Skin epidermis (tissue), 12 donors: ENCODE measurements at regions not wholly inside any gene's neighbourhood (a gene's known extent, or its start where the extent isn't known, plus 50 kb on each side); places are given as distances from the start of the nearest gene placed in this dataset.

Experiments used
- H3K27ac ChIP-seq, 21 experiments: fragments of 200-600 bp; sonication (generic) in 11 of 21; one replicate each; pipeline ENCODE4 v1.5.0; 2020; ENCODE audit warnings: mild to moderate bottlenecking in 3 of 21, inconsistent platforms in 2 of 21, moderate library complexity in 2 of 21
- H3K4me3 ChIP-seq, 7 experiments: fragments of 200-600 bp; sonication (generic) in 2 of 7; one replicate each; pipeline ENCODE4 v1.5.0; 2020; ENCODE audit warnings: inconsistent platforms in 2 of 7, mild to moderate bottlenecking in 2 of 7, moderate library complexity in 1 of 7

GRCh38 chr1:29711582-29712283, 475.4 kb downstream of the PTPRU start:
- peak overlapping the region in 11 of 21 experiments; percentile 37 to 83 (median 69) for H3K27ac ChIP-seq
- no peak overlapping the region for H3K4me3 ChIP-seq

- Histone ChIP-seq H3K4me3 (no peak overlapping the region), H3K27ac (peak overlapping the region in 14 of 21 experiments; percentile 10 to 85 (median 61))
Observed at GRCh38 chr1:29709704-29710280, 473.5 kb downstream of the PTPRU start.

- no peak overlapping the region for H3K4me3 ChIP-seq
- H3K27ac ChIP-seq, result peak overlapping the region in 15 of 21 experiments; percentile 10 to 85 (median 59)
Observed at GRCh38 chr1:29708796-29709703, 472.7 kb downstream of the PTPRU start.

- Histone ChIP-seq H3K4me3 (no peak overlapping the region), H3K27ac (peak overlapping the region in 13 of 21 experiments; percentile 16 to 85 (median 63))
Observed at GRCh38 chr1:29708381-29708780, 472.1 kb downstream of the PTPRU start.

- no peak overlapping the region for H3K4me3 ChIP-seq
- H3K27ac ChIP-seq, result peak overlapping the region in 11 of 21 experiments; percentile 10 to 85 (median 58)
Observed at GRCh38 chr1:29707796-29708195, 471.5 kb downstream of the PTPRU start.

GRCh38 chr1:29706936-29707335, 470.6 kb downstream of the PTPRU start:
- H3K4me3 ChIP-seq, result no peak overlapping the region
- H3K27ac ChIP-seq, result no peak overlapping the region

- Histone ChIP-seq H3K27ac (no peak overlapping the region), H3K4me3 (no peak overlapping the region)
Observed at GRCh38 chr1:29704430-29704829, 468.1 kb downstream of the PTPRU start.

- H3K27ac ChIP-seq, result no peak overlapping the region
- no peak overlapping the region for H3K4me3 ChIP-seq
Observed at GRCh38 chr1:29703596-29704370, 467.5 kb downstream of the PTPRU start.

- Histone ChIP-seq H3K4me3 (no peak overlapping the region), H3K27ac (no peak overlapping the region)
Observed at GRCh38 chr1:29700491-29700890, 464.2 kb downstream of the PTPRU start.

GRCh38 chr1:29698626-29699025, 462.3 kb downstream of the PTPRU start:
- Histone ChIP-seq H3K4me3 (no peak overlapping the region), H3K27ac (no peak overlapping the region)

- H3K27ac ChIP-seq, result no peak overlapping the region
Observed at GRCh38 chr1:29698033-29698432, 461.7 kb downstream of the PTPRU start.

GRCh38 chr1:29697391-29697780, 461.1 kb downstream of the PTPRU start:
- no peak overlapping the region for H3K27ac ChIP-seq
- H3K4me3 ChIP-seq, result no peak overlapping the region

More at GRCh38 chr1:29698033-29698432, 461.7 kb downstream of the PTPRU start:
- no peak overlapping the region for H3K4me3 ChIP-seq

GRCh38 chr1:29696656-29697390, 460.5 kb downstream of the PTPRU start:
- no peak overlapping the region for H3K27ac ChIP-seq

GRCh38 chr1:29695803-29696202, 459.5 kb downstream of the PTPRU start:
- Histone ChIP-seq H3K4me3 (no peak overlapping the region), H3K27ac (no peak overlapping the region)

More at GRCh38 chr1:29696656-29697390, 460.5 kb downstream of the PTPRU start:
- H3K4me3 ChIP-seq, result no peak overlapping the region

GRCh38 chr1:29695036-29695435, 458.7 kb downstream of the PTPRU start:
- no peak overlapping the region for H3K27ac ChIP-seq
- no peak overlapping the region for H3K4me3 ChIP-seq

- no peak overlapping the region for H3K4me3 ChIP-seq
- H3K27ac ChIP-seq, result no peak overlapping the region
Observed at GRCh38 chr1:29691499-29691898, 455.2 kb downstream of the PTPRU start.

- no peak overlapping the region for H3K27ac ChIP-seq
- no peak overlapping the region for H3K4me3 ChIP-seq
Observed at GRCh38 chr1:29690156-29690555, 453.8 kb downstream of the PTPRU start.

GRCh38 chr1:29689372-29690030, 453.2 kb downstream of the PTPRU start:
- no peak overlapping the region for H3K4me3 ChIP-seq
- H3K27ac ChIP-seq, result peak overlapping the region in 1 of 21 experiments; percentile 15
